Mammary epithelial cell (primary cell): ENCODE measurements at regions not wholly inside any gene's neighbourhood (a gene's known extent, or its start where the extent isn't known, plus 50 kb on each side); places are given as distances from the start of the nearest gene placed in this dataset.

Experiments
- EZH2 ChIP-seq: IDR thresholded peaks from 2 replicates; pipeline ENCODE4 v1.6.1; 2012; ENCODE audit warnings: low read length, inconsistent platforms, borderline replicate concordance
- TF ChIP-seq, protein P1 (sequence below), 2 donors: IDR thresholded peaks in 1 of 2; conservative IDR thresholded peaks in 1 of 2; 2 replicates each; pipeline ENCODE4 v1.5.1; 2011 to 2012; ENCODE audit warnings: inconsistent platforms in 2 of 2, low read length in 2 of 2, mild to moderate bottlenecking in 2 of 2, control low read depth in 1 of 2, low read depth in 1 of 2; ENCODE audit not compliant: insufficient read depth in 1 of 2; ENCODE audit errors: extremely low read depth in 1 of 2

- TF ChIP-seq, protein P1, sequence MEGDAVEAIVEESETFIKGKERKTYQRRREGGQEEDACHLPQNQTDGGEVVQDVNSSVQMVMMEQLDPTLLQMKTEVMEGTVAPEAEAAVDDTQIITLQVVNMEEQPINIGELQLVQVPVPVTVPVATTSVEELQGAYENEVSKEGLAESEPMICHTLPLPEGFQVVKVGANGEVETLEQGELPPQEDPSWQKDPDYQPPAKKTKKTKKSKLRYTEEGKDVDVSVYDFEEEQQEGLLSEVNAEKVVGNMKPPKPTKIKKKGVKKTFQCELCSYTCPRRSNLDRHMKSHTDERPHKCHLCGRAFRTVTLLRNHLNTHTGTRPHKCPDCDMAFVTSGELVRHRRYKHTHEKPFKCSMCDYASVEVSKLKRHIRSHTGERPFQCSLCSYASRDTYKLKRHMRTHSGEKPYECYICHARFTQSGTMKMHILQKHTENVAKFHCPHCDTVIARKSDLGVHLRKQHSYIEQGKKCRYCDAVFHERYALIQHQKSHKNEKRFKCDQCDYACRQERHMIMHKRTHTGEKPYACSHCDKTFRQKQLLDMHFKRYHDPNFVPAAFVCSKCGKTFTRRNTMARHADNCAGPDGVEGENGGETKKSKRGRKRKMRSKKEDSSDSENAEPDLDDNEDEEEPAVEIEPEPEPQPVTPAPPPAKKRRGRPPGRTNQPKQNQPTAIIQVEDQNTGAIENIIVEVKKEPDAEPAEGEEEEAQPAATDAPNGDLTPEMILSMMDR (conservative IDR thresholded peaks at IDR 0.05 in 1 of 2, IDR thresholded peaks at IDR 0.05 in 1 of 2; ENCODE audit: extremely low read depth in 1 of 2, insufficient read depth in 1 of 2, low read depth in 1 of 2, low read length in 2 of 2), result no peak
- no peak for TF ChIP-seq EZH2
Measured at GRCh38 chr3:87788516-87788915, 270.3 kb downstream of the CGGBP1 start.
